SJSA1 (cell line): ENCODE measurements at regions not wholly inside any gene's neighbourhood (a gene's known extent, or its start where the extent isn't known, plus 50 kb on each side); places are given as distances from the start of the nearest gene placed in this dataset.

ENCODE experiments used
- DNase-seq, 2 experiments: peaks; one replicate each; pipeline ENCODE4 v3.0.0-alpha.2; 2015 to 2020; ENCODE audit warnings: low spot score in 2 of 2, low read depth in 1 of 2
- H3K27ac ChIP-seq: fragments of 250-450 bp; sonication (Bioruptor Pico); 2 replicates; pipeline ENCODE4 v1.5.1; 2020; ENCODE audit warnings: mild to moderate bottlenecking, moderate library complexity
- H3K27me3 ChIP-seq: fragments of 250-450 bp; sonication (Bioruptor Pico); replicated peaks from 2 replicates; pipeline ENCODE4 v1.5.1; 2020; ENCODE audit warnings: mild to moderate bottlenecking, moderate library complexity
- H3K36me3 ChIP-seq: fragments of 250-450 bp; sonication (Bioruptor Pico); 2 replicates; pipeline ENCODE4 v1.5.1; 2020; ENCODE audit warnings: mild to moderate bottlenecking
- H3K4me1 ChIP-seq: fragments of 250-450 bp; sonication (Bioruptor Pico); replicated peaks from 2 replicates; pipeline ENCODE4 v1.6.1; 2021; ENCODE audit warnings: mild to moderate bottlenecking
- H3K4me3 ChIP-seq: fragments of 250-450 bp; sonication (Bioruptor Pico); 2 replicates; pipeline ENCODE4 v1.5.1; 2020; ENCODE audit warnings: mild to moderate bottlenecking
- H3K9me3 ChIP-seq: fragments of 250-450 bp; sonication (Bioruptor Pico); replicated peaks from 2 replicates; pipeline ENCODE4 v1.5.1; 2020; ENCODE audit warnings: mild to moderate bottlenecking

- no peak for DNase-seq
- Histone ChIP-seq H3K27ac (no peak overlapping the region), H3K4me1 (no peaks in the 10 kb centered on the region), H3K27me3 (no peaks in the 10 kb centered on the region), H3K36me3 (no peaks in the 10 kb centered on the region), H3K4me3 (no peak overlapping the region), H3K9me3 (no peaks in the 10 kb centered on the region)
Measured at GRCh38 chrX:27078371-27078770, 384.8 kb downstream of the PPP4R3C start.

- H3K4me1 ChIP-seq: no peaks in the 10 kb centered on the region
Measured at GRCh38 chrX:27057883-27058282, 405.3 kb downstream of the PPP4R3C start.

GRCh38 chrX:27039332-27039731 is 423.8 kb downstream of the PPP4R3C start:
- no peak overlapping the region for H3K4me3 ChIP-seq
- no peak for DNase-seq
- H3K9me3 ChIP-seq: no peaks in the 10 kb centered on the region
- H3K27ac ChIP-seq: no peak overlapping the region
- no peaks in the 10 kb centered on the region for H3K4me1 ChIP-seq
- H3K36me3 ChIP-seq: no peaks in the 10 kb centered on the region
- H3K27me3 ChIP-seq: no peaks in the 10 kb centered on the region

More at GRCh38 chrX:27057883-27058282, 405.3 kb downstream of the PPP4R3C start:
- no peak for DNase-seq
- Histone ChIP-seq H3K36me3 (no peaks in the 10 kb centered on the region), H3K9me3 (no peaks in the 10 kb centered on the region), H3K27ac (no peak overlapping the region), H3K4me3 (no peak overlapping the region), H3K27me3 (no peaks in the 10 kb centered on the region)

- H3K27ac ChIP-seq: no peak overlapping the region
- no peaks in the 10 kb centered on the region for H3K27me3 ChIP-seq
- DNase-seq: no peak
- no peaks in the 10 kb centered on the region for H3K4me1 ChIP-seq
- no peak overlapping the region for H3K4me3 ChIP-seq
- no peaks in the 10 kb centered on the region for H3K9me3 ChIP-seq
- H3K36me3 ChIP-seq: no peaks in the 10 kb centered on the region
Measured at GRCh38 chrX:27008486-27008885, 454.7 kb downstream of the PPP4R3C start.

GRCh38 chrX:26999634-27000033 is 463.5 kb downstream of the PPP4R3C start:
- no peaks in the 10 kb centered on the region for H3K9me3 ChIP-seq
- H3K4me1 ChIP-seq: no peaks in the 10 kb centered on the region
- no peaks in the 10 kb centered on the region for H3K36me3 ChIP-seq
- no peak overlapping the region for H3K27ac ChIP-seq
- no peak for DNase-seq
- no peak overlapping the region for H3K4me3 ChIP-seq
- no peaks in the 10 kb centered on the region for H3K27me3 ChIP-seq

- Histone ChIP-seq H3K27ac (no peak overlapping the region), H3K9me3 (no peaks in the 10 kb centered on the region), H3K4me3 (no peak overlapping the region), H3K27me3 (no peaks in the 10 kb centered on the region), H3K4me1 (no peaks in the 10 kb centered on the region), H3K36me3 (no peaks in the 10 kb centered on the region)
- DNase-seq: no peak
Measured at GRCh38 chrX:26958261-26958660, 504.9 kb downstream of the PPP4R3C start.

GRCh38 chrX:26954029-26954428 is 509.1 kb downstream of the PPP4R3C start:
- Histone ChIP-seq H3K9me3 (no peaks in the 10 kb centered on the region), H3K27me3 (no peaks in the 10 kb centered on the region), H3K4me1 (no peaks in the 10 kb centered on the region), H3K4me3 (no peak overlapping the region), H3K27ac (no peak overlapping the region), H3K36me3 (no peaks in the 10 kb centered on the region)
- no peak for DNase-seq

- no peak overlapping the region for H3K4me3 ChIP-seq
- DNase-seq: no peak
- no peaks in the 10 kb centered on the region for H3K27me3 ChIP-seq
- H3K4me1 ChIP-seq: no peaks in the 10 kb centered on the region
- no peaks in the 10 kb centered on the region for H3K9me3 ChIP-seq
- H3K27ac ChIP-seq: no peak overlapping the region
- no peaks in the 10 kb centered on the region for H3K36me3 ChIP-seq
Measured at GRCh38 chrX:26952213-26952612, 510.9 kb downstream of the PPP4R3C start.

GRCh38 chrX:26927419-26927818 is 535.7 kb downstream of the PPP4R3C start:
- DNase-seq: no peak
- Histone ChIP-seq H3K4me1 (no peaks in the 10 kb centered on the region), H3K9me3 (no peaks in the 10 kb centered on the region), H3K36me3 (no peaks in the 10 kb centered on the region), H3K27me3 (no peaks in the 10 kb centered on the region), H3K4me3 (no peak overlapping the region), H3K27ac (no peak overlapping the region)

- no peak overlapping the region for H3K27ac ChIP-seq
- H3K36me3 ChIP-seq: no peaks in the 10 kb centered on the region
- no peaks in the 10 kb centered on the region for H3K9me3 ChIP-seq
- H3K4me1 ChIP-seq: no peaks in the 10 kb centered on the region
- no peaks in the 10 kb centered on the region for H3K27me3 ChIP-seq
- DNase-seq: no peak
- H3K4me3 ChIP-seq: no peak overlapping the region
Measured at GRCh38 chrX:26925088-26925487, 538.1 kb downstream of the PPP4R3C start.

- no peaks in the 10 kb centered on the region for H3K9me3 ChIP-seq
- no peak overlapping the region for H3K4me3 ChIP-seq
- H3K27ac ChIP-seq: no peak overlapping the region
- H3K36me3 ChIP-seq: no peaks in the 10 kb centered on the region
- no peaks in the 10 kb centered on the region for H3K27me3 ChIP-seq
- no peak for DNase-seq
- H3K4me1 ChIP-seq: no peaks in the 10 kb centered on the region
Measured at GRCh38 chrX:26922278-26922677, 540.9 kb downstream of the PPP4R3C start.

GRCh38 chrX:26918631-26919030 is 544.5 kb downstream of the PPP4R3C start:
- Histone ChIP-seq H3K4me3 (no peak overlapping the region), H3K4me1 (no peaks in the 10 kb centered on the region), H3K27ac (no peak overlapping the region), H3K27me3 (no peaks in the 10 kb centered on the region), H3K36me3 (no peaks in the 10 kb centered on the region), H3K9me3 (no peaks in the 10 kb centered on the region)
- no peak for DNase-seq

GRCh38 chrX:26916991-26917390 is 546.1 kb downstream of the PPP4R3C start:
- no peaks in the 10 kb centered on the region for H3K36me3 ChIP-seq
- no peaks in the 10 kb centered on the region for H3K27me3 ChIP-seq
- H3K9me3 ChIP-seq: no peaks in the 10 kb centered on the region
- no peaks in the 10 kb centered on the region for H3K4me1 ChIP-seq
- no peak overlapping the region for H3K27ac ChIP-seq
- no peak overlapping the region for H3K4me3 ChIP-seq
- DNase-seq: no peak

GRCh38 chrX:26915064-26915463 is 548.1 kb downstream of the PPP4R3C start:
- Histone ChIP-seq H3K4me1 (no peaks in the 10 kb centered on the region), H3K4me3 (no peak overlapping the region), H3K9me3 (no peaks in the 10 kb centered on the region), H3K27me3 (no peaks in the 10 kb centered on the region), H3K36me3 (no peaks in the 10 kb centered on the region), H3K27ac (no peak overlapping the region)
- DNase-seq: no peak

- Histone ChIP-seq H3K4me1 (no peaks in the 10 kb centered on the region), H3K9me3 (no peaks in the 10 kb centered on the region), H3K27ac (no peak overlapping the region), H3K4me3 (no peak overlapping the region), H3K27me3 (no peaks in the 10 kb centered on the region), H3K36me3 (no peaks in the 10 kb centered on the region)
- DNase-seq: no peak
Measured at GRCh38 chrX:26914232-26914631, 548.9 kb downstream of the PPP4R3C start.
